CD14-positive monocyte (primary cell): ENCODE measurements at regions not wholly inside any gene's neighbourhood (a gene's known extent, or its start where the extent isn't known, plus 50 kb on each side); places are given as distances from the start of the nearest gene placed in this dataset.
"Not testable (repeated sequence)": the region's sequence is repeated elsewhere in the genome, so short reads cannot be mapped to it uniquely, and the experiment has no call there.

Experiments used
- DNase-seq, 3 donors: peaks; one replicate each; pipeline ENCODE4 v3.0.0-alpha.2; 2011 to 2022
- H2AFZ ChIP-seq: 2 replicates; pipeline ENCODE4 v1.6.0; 2012; ENCODE audit warnings: mild to moderate bottlenecking, low read depth, low read length, inconsistent platforms; ENCODE audit not compliant: insufficient read depth, poor library complexity, severe bottlenecking
- H3K27ac ChIP-seq, 2 donors: 1 replicate in 1 of 2; 2 replicates in 1 of 2; pipeline ENCODE4 v1.5.1; 2012 to 2013; ENCODE audit warnings: low read length in 2 of 2, control low read depth in 1 of 2, inconsistent platforms in 1 of 2, low read depth in 1 of 2, mild to moderate bottlenecking in 1 of 2
- H3K27me3 ChIP-seq, 2 donors: one replicate each; pipeline versions ENCODE4 v1.6.0 to v1.6.1; 2011 to 2013; ENCODE audit warnings: low read length in 2 of 2; ENCODE audit not compliant: control insufficient read depth in 2 of 2, insufficient read depth in 2 of 2
- H3K36me3 ChIP-seq, 2 donors: replicated peaks in 1 of 2; 1 replicate in 1 of 2; 2 replicates in 1 of 2; pipeline versions ENCODE4 v1.5.1 to v1.6.1; 2012 to 2013; ENCODE audit warnings: low read length in 2 of 2, control low read depth in 1 of 2, inconsistent platforms in 1 of 2, mild to moderate bottlenecking in 1 of 2; ENCODE audit not compliant: insufficient read depth in 2 of 2, control insufficient read depth in 1 of 2
- H3K4me1 ChIP-seq, 2 donors: 1 replicate in 1 of 2; 2 replicates in 1 of 2; pipeline versions ENCODE4 v1.5.1 to v1.6.1; 2012 to 2013; ENCODE audit warnings: low read length in 2 of 2, control low read depth in 1 of 2, inconsistent platforms in 1 of 2, mild to moderate bottlenecking in 1 of 2, moderate library complexity in 1 of 2; ENCODE audit not compliant: insufficient read depth in 2 of 2, control insufficient read depth in 1 of 2
- H3K4me2 ChIP-seq: replicated peaks from 2 replicates; pipeline ENCODE3; 2012; ENCODE audit warnings: low read length, moderate library complexity, mild to moderate bottlenecking; ENCODE audit not compliant: poor library complexity, severe bottlenecking; ENCODE audit errors: extremely low read depth
- H3K4me3 ChIP-seq, 3 experiments: fragments of 200-600 bp in 1 of 3; sonication (generic) in 1 of 3; replicated peaks in 1 of 3; 1 replicate in 2 of 3; 2 replicates in 1 of 3; pipeline ENCODE4 v1.5.1; 2011 to 2013; ENCODE audit warnings: low read length in 3 of 3, mild to moderate bottlenecking in 3 of 3, control low read depth in 2 of 3, low read depth in 2 of 3, inconsistent platforms in 1 of 3, moderate library complexity in 1 of 3
- H3K79me2 ChIP-seq: 2 replicates; pipeline ENCODE4 v1.6.0; 2012; ENCODE audit warnings: mild to moderate bottlenecking, control low read depth, inconsistent platforms, low read length, moderate library complexity; ENCODE audit not compliant: insufficient read depth
- H3K9ac ChIP-seq: 2 replicates; pipeline ENCODE4 v1.6.0; 2017; ENCODE audit warnings: low read length, mild to moderate bottlenecking; ENCODE audit not compliant: insufficient read depth, poor library complexity, severe bottlenecking
- H3K9me3 ChIP-seq, 2 donors: replicated peaks in 1 of 2; 1 replicate in 1 of 2; 2 replicates in 1 of 2; pipeline versions ENCODE4 v1.5.1 to v1.6.1; 2012 to 2013; ENCODE audit warnings: low read length in 2 of 2, control low read depth in 1 of 2; ENCODE audit not compliant: control insufficient read depth in 1 of 2, insufficient read depth in 1 of 2
- H4K20me1 ChIP-seq: 2 replicates; pipeline ENCODE4 v1.6.0; 2012; ENCODE audit warnings: mild to moderate bottlenecking, low read length, control low read depth, moderate library complexity; ENCODE audit not compliant: insufficient read depth
- H3K27ac Mint-ChIP-seq, 7 donors: one replicate each; pipeline ENCODE4 v1.8.0; 2020; ENCODE audit warnings: mild to moderate bottlenecking in 7 of 7, mixed read lengths in 7 of 7, moderate library complexity in 6 of 7, inconsistent platforms in 2 of 7
- H3K27me3 Mint-ChIP-seq, 3 donors: one replicate each; pipeline ENCODE4 v1.8.0; 2021 to 2022; ENCODE audit warnings: low read depth in 3 of 3, mild to moderate bottlenecking in 3 of 3, mixed read lengths in 3 of 3, moderate library complexity in 3 of 3, inconsistent platforms in 1 of 3
- H3K36me3 Mint-ChIP-seq, 2 donors: one replicate each; pipeline ENCODE4 v1.8.0; 2020; ENCODE audit warnings: mixed read lengths in 2 of 2, inconsistent platforms in 1 of 2, mild to moderate bottlenecking in 1 of 2
- H3K4me1 Mint-ChIP-seq: one replicate; pipeline ENCODE4 v1.8.0; 2020; ENCODE audit warnings: mild to moderate bottlenecking, mixed read lengths
- H3K4me3 Mint-ChIP-seq, 2 donors: one replicate each; pipeline ENCODE4 v1.8.0; 2020; ENCODE audit warnings: mild to moderate bottlenecking in 2 of 2, mixed read lengths in 2 of 2, moderate library complexity in 1 of 2
- H3K9me3 Mint-ChIP-seq, 7 donors: one replicate each; pipeline ENCODE4 v1.8.0; 2020 to 2022; ENCODE audit warnings: mixed read lengths in 7 of 7, mild to moderate bottlenecking in 6 of 7, moderate library complexity in 6 of 7, inconsistent platforms in 2 of 7
- whole genome bisulfite sequencing: methylation state at CpG from one replicate; pipeline ENCODE4 v1.1.5; 2013; ENCODE audit warnings: missing lambda C conversion rate; ENCODE audit not compliant: insufficient coverage; 5-methylcytosine and 5-hydroxymethylcytosine counted together
- intact Hi-C, 2 donors: fragments of 100-400 bp; cut with micrococcal nuclease; formaldehyde crosslinking; loops; one replicate each; pipeline versions ENCODE4 v1.15.0 to v1.15.1; 2023
- TF ChIP-seq, protein P1 (sequence below): fragments of 200-600 bp; IDR thresholded peaks from one replicate; pipeline ENCODE4 v1.8.0; 2022; ENCODE audit warnings: antibody characterized with exemption, mild to moderate bottlenecking

- H3K27ac Mint-ChIP-seq = not testable (repeated sequence)
These were observed 265.2 kb upstream of the HTR1E start for GRCh38 chr6:86672125-86672524.

DNA sequence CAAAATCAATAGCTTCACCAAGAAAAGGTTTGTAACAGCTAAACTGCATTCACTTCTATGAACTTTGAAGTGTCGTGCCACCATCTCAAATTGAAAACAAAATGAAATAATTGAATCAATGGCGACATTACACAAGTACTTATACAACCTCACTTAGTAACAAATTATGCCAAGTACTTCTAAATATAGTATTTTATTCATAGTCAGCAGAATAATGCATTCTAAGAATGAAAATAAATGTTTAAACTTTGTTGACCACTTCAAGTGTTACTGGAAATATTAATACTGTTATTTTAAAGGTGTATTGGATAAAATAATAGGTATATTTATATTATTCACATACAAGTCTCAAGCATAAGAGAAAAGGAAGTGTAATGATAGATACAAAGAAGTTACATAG, 280.1 kb upstream of the HTR1E start:
- no peaks in the 10 kb centered on the region for H3K27me3 Mint-ChIP-seq
- DNase-seq = no peak
- WGBS = no CpG with 5 or more reads among the region's 2 CpGs
- no peaks in the 10 kb centered on the region for H4K20me1 ChIP-seq
- no peak overlapping the region for H3K4me3 Mint-ChIP-seq
- no peak overlapping the region for H3K27ac ChIP-seq
- H3K36me3 Mint-ChIP-seq = no peaks in the 10 kb centered on the region
- no peaks in the 10 kb centered on the region for H3K79me2 ChIP-seq
- no peak overlapping the region for H2AFZ ChIP-seq
- H3K36me3 ChIP-seq = no peaks in the 10 kb centered on the region
- H3K4me1 ChIP-seq = no peaks in the 10 kb centered on the region
- intact Hi-C loops = no loop called here
- no peak overlapping the region for H3K4me3 ChIP-seq
- no peak overlapping the region for H3K9ac ChIP-seq
- H3K27me3 ChIP-seq = no peaks in the 10 kb centered on the region
- no peak overlapping the region for H3K4me2 ChIP-seq
- H3K27ac Mint-ChIP-seq = no peak overlapping the region
- peaks cover 0 to 7% (median 3%) of the 10 kb centered on the region in 7 donors for H3K9me3 Mint-ChIP-seq
- TF ChIP-seq, protein P1, sequence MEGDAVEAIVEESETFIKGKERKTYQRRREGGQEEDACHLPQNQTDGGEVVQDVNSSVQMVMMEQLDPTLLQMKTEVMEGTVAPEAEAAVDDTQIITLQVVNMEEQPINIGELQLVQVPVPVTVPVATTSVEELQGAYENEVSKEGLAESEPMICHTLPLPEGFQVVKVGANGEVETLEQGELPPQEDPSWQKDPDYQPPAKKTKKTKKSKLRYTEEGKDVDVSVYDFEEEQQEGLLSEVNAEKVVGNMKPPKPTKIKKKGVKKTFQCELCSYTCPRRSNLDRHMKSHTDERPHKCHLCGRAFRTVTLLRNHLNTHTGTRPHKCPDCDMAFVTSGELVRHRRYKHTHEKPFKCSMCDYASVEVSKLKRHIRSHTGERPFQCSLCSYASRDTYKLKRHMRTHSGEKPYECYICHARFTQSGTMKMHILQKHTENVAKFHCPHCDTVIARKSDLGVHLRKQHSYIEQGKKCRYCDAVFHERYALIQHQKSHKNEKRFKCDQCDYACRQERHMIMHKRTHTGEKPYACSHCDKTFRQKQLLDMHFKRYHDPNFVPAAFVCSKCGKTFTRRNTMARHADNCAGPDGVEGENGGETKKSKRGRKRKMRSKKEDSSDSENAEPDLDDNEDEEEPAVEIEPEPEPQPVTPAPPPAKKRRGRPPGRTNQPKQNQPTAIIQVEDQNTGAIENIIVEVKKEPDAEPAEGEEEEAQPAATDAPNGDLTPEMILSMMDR = no peak
- H3K4me1 Mint-ChIP-seq = no peaks in the 10 kb centered on the region
- H3K9me3 ChIP-seq = peaks cover 0 to 12% of the 10 kb centered on the region in 2 donors

More at GRCh38 chr6:86672125-86672524, 265.2 kb upstream of the HTR1E start:
- H3K27me3 Mint-ChIP-seq, H3K4me3 Mint-ChIP-seq, H3K4me3 ChIP-seq, H3K4me1 Mint-ChIP-seq, H3K27ac ChIP-seq, H4K20me1 ChIP-seq, intact Hi-C loops, H3K9ac ChIP-seq, H3K36me3 ChIP-seq, DNase-seq, H3K79me2 ChIP-seq, H3K27me3 ChIP-seq, H3K36me3 Mint-ChIP-seq, H3K4me2 ChIP-seq, H2AFZ ChIP-seq, H3K4me1 ChIP-seq: not testable (repeated sequence)
- 84% methylated on average over 5 of the region's 8 CpGs for WGBS
- peaks cover 21 to 55% (median 29%) of the 10 kb centered on the region in 7 donors for H3K9me3 Mint-ChIP-seq
- H3K9me3 ChIP-seq = peaks cover 36 to 39% of the 10 kb centered on the region in 2 donors
